ENCODE measurements at regions not wholly inside any gene's neighbourhood (a gene's known extent, or its start where the extent isn't known, plus 50 kb on each side); places are given as distances from the start of the nearest gene placed in this dataset.

DNA sequence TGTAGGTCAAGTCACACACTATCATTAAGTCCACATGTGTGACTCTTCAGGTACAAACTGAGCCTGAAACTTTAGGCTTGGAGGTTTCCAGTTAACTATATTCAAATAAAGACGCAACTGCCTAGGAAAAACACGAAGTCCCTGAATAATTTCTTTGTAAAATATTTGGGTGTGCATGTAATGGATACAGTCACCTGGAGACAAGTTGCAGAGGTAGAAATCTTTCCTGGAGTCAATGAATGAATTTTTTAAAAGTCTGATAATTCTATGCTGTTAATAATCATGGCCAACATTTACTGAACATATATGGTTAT is 132.7 kb downstream of the MTX3 start:
- no peak overlapping the region for H2AFZ ChIP-seq (replicated peaks)
- Mint-ChIP-seq H3K9me3 (no peaks in the 10 kb centered on the region), H3K4me3 (no peak overlapping the region), H3K27me3 (ENCODE audit: insufficient read depth, low read depth) (peaks cover 2% of the 10 kb centered on the region), H3K36me3 (no peaks in the 10 kb centered on the region), H3K27ac (no peak overlapping the region), H3K4me1 (no peaks in the 10 kb centered on the region)
- H3K27me3 ChIP-seq: no peaks in the 10 kb centered on the region
- DNase-seq (ENCODE audit: low spot score): no peak
- no peaks in the 10 kb centered on the region for H3K9me3 ChIP-seq (ENCODE audit: low read depth)
- no peak overlapping the region for H3K4me2 ChIP-seq
- H3K4me1 ChIP-seq: no peaks in the 10 kb centered on the region
- no peak overlapping the region for H3K27ac ChIP-seq
- H3K9ac ChIP-seq: no peak overlapping the region
- no peaks in the 10 kb centered on the region for H3F3A ChIP-seq (ENCODE audit: low read depth)
- H4K20me1 ChIP-seq (ENCODE audit: low read depth): no peaks in the 10 kb centered on the region
- no peak overlapping the region for H3K4me3 ChIP-seq
- TF ChIP-seq EZH2 (IDR thresholded peaks at IDR 0.05) (no peak), EZH2phosphoT487 (IDR thresholded peaks at IDR 0.05) (no peak), CTCF (IDR thresholded peaks at IDR 0.05) (no peak)
- no peaks in the 10 kb centered on the region for H3K79me2 ChIP-seq (ENCODE audit: low read depth)
- H3K36me3 ChIP-seq: no peaks in the 10 kb centered on the region

DNA sequence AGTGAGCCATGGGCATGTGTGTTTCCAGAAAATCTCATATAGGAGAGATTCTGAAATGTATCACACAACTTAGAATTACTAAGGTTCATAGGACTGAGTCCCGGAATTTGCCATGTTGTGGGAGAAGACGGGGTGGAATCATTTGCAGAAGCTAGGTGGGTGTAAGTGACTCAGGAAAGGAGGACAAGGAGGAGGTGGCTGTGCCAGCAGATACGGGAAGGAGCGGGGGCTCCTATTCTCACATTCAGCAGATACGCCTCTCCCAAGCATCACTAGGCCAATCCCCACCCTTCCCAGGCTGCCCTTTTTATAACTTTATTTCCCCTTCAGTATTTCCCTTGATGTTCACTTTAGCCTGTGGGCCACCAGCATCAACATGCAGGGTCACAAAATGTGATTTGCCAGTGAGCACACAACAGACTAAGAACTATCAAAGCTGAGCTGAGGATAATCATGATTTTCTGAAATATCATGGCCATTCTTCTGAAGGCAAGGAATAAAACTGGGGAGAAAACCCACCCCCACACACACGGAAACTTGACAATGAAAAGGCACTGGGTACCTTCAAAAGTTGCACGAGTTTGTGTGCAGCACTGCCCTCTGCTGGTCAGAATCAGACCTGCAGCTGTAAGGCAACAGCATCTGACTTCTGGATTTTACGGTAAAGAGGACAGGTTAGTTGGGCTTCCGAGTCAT is 133.2 kb downstream of the MTX3 start:
- no peak overlapping the region for H3K4me3 Mint-ChIP-seq
- Histone ChIP-seq H3K4me1 (no peaks in the 10 kb centered on the region), H2AFZ (replicated peaks) (no peak overlapping the region), H3K4me3 (no peak overlapping the region), H3K9ac (no peak overlapping the region), H3K79me2 (ENCODE audit: low read depth) (no peaks in the 10 kb centered on the region), H3K9me3 (ENCODE audit: low read depth) (no peaks in the 10 kb centered on the region), H3K36me3 (no peaks in the 10 kb centered on the region), H4K20me1 (ENCODE audit: low read depth) (no peaks in the 10 kb centered on the region), H3K4me2 (no peak overlapping the region), H3K27ac (no peak overlapping the region), H3F3A (ENCODE audit: low read depth) (no peaks in the 10 kb centered on the region), H3K27me3 (no peaks in the 10 kb centered on the region)
- no peak for TF ChIP-seq EZH2 (IDR thresholded peaks at IDR 0.05)
- peak; percentile 99 for TF ChIP-seq CTCF (IDR thresholded peaks at IDR 0.05)
- H3K36me3 Mint-ChIP-seq: no peaks in the 10 kb centered on the region
- DNase-seq (ENCODE audit: low spot score): peak; percentile 64
- H3K4me1 Mint-ChIP-seq: no peaks in the 10 kb centered on the region
- no peaks in the 10 kb centered on the region for H3K9me3 Mint-ChIP-seq
- H3K27ac Mint-ChIP-seq: no peak overlapping the region
- peaks cover 2% of the 10 kb centered on the region for H3K27me3 Mint-ChIP-seq (ENCODE audit: insufficient read depth, low read depth)

- no peak overlapping the region for H3K27ac ChIP-seq
- H4K20me1 ChIP-seq (ENCODE audit: low read depth): no peaks in the 10 kb centered on the region
- H3K36me3 Mint-ChIP-seq: no peaks in the 10 kb centered on the region
- no peak overlapping the region for H2AFZ ChIP-seq (replicated peaks)
- H3K9me3 ChIP-seq (ENCODE audit: low read depth): no peaks in the 10 kb centered on the region
- H3K4me3 ChIP-seq: no peak overlapping the region
- H3K4me1 Mint-ChIP-seq: no peaks in the 10 kb centered on the region
- DNase-seq (ENCODE audit: low spot score): no peak
- H3K27me3 Mint-ChIP-seq (ENCODE audit: insufficient read depth, low read depth): peaks cover 2% of the 10 kb centered on the region
- H3K36me3 ChIP-seq: no peaks in the 10 kb centered on the region
- H3K27ac Mint-ChIP-seq: no peak overlapping the region
- no peaks in the 10 kb centered on the region for H3K27me3 ChIP-seq
- H3K4me2 ChIP-seq: no peak overlapping the region
- H3F3A ChIP-seq (ENCODE audit: low read depth): peaks cover 2% of the 10 kb centered on the region
- no peaks in the 10 kb centered on the region for H3K9me3 Mint-ChIP-seq
- H3K4me1 ChIP-seq: peaks cover 7% of the 10 kb centered on the region
- no peaks in the 10 kb centered on the region for H3K79me2 ChIP-seq (ENCODE audit: low read depth)
- H3K4me3 Mint-ChIP-seq: no peak overlapping the region
- no peak overlapping the region for H3K9ac ChIP-seq
- TF ChIP-seq EZH2phosphoT487 (IDR thresholded peaks at IDR 0.05) (no peak), CTCF (IDR thresholded peaks at IDR 0.05) (no peak), EZH2 (IDR thresholded peaks at IDR 0.05) (no peak)
Observed at GRCh38 chr5:79856456-79857055, 134.5 kb downstream of the MTX3 start.
